D721Med (cell line): ENCODE measurements at regions not wholly inside any gene's neighbourhood (a gene's known extent, or its start where the extent isn't known, plus 50 kb on each side); places are given as distances from the start of the nearest gene placed in this dataset.
"Not testable (repeated sequence)": the region's sequence is repeated elsewhere in the genome, so short reads cannot be mapped to it uniquely, and the experiment has no call there.

Experiments
- DNase-seq: peaks from one replicate; pipeline ENCODE4 v3.0.0; 2011; ENCODE audit warnings: low spot score; ENCODE audit not compliant: insufficient read length
- FAIRE-seq: peaks from 2 replicates; lab custom pipeline; 2011; peaks lifted over from hg19 to GRCh38; lab: Jason Lieb, UNC
- TF ChIP-seq, protein P1 (sequence below): IDR thresholded peaks from 2 replicates; pipeline ENCODE4 v1.5.1; 2012; ENCODE audit warnings: mild to moderate bottlenecking, control low read depth; ENCODE audit not compliant: insufficient read depth; ENCODE audit errors: missing control alignments

DNA sequence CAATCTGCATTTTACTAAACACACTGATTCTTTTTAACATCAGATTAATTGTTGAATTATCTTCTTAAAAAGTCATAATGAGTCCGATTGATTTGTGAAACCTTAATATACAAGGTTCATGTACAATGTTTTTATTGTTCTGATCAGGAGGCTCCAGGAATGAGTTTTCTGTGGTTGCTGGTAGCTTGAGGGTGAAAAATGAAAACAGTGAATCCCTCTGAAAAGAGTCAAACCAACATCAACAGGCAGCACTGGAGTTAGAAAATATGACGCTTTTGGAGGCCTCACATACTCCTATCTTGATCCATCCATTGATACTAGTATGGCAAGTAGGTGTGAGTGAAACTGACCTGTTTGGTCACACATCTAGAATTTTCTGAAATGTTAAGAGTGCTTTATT, 216.3 kb upstream of the ETAA1 start:
- FAIRE-seq (no peak), DNase-seq (no peak)
- TF ChIP-seq, protein P1, sequence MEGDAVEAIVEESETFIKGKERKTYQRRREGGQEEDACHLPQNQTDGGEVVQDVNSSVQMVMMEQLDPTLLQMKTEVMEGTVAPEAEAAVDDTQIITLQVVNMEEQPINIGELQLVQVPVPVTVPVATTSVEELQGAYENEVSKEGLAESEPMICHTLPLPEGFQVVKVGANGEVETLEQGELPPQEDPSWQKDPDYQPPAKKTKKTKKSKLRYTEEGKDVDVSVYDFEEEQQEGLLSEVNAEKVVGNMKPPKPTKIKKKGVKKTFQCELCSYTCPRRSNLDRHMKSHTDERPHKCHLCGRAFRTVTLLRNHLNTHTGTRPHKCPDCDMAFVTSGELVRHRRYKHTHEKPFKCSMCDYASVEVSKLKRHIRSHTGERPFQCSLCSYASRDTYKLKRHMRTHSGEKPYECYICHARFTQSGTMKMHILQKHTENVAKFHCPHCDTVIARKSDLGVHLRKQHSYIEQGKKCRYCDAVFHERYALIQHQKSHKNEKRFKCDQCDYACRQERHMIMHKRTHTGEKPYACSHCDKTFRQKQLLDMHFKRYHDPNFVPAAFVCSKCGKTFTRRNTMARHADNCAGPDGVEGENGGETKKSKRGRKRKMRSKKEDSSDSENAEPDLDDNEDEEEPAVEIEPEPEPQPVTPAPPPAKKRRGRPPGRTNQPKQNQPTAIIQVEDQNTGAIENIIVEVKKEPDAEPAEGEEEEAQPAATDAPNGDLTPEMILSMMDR = no peak

DNA sequence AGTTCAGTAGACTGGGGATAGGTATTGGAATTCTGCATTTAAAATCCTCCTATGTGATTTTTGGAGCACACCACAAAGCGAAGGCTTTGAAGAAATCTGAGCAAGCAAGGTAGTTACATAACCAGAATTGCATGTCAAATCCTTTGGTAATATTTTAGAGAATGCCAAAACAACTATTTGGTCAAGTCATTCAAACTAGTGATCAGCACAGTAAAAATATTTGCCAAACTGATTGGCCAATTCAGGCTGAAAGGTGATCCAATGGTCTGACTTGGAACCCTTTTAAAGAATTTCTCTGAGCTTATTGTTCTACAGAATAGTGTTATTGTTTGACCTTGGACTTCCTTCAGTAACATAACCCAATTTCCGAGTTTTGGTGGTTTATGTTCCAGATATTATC, 214.2 kb upstream of the ETAA1 start:
- no peak for DNase-seq
- TF ChIP-seq, protein P1 = no peak
- no peak for FAIRE-seq

DNA sequence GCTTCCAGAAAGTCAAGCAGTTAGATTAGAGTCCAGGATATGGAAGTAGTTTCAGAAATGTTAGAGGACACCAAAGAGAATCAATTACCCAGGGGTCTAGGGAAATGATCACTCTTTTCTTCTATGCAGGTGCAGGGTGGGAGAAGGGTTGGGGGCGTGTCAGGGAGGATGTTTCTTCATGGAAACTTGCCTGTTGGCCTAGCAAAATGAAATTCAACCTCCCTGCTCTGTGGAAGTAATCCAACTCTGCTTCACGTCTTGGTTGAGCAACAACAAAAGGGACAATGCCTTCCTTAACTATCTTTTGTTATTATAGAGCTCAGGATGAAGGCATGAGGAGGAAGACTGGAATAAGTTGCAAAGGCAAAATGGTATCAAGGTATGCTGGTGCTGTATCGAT, 210.8 kb upstream of the ETAA1 start:
- FAIRE-seq (no peak), DNase-seq (no peak)

DNA sequence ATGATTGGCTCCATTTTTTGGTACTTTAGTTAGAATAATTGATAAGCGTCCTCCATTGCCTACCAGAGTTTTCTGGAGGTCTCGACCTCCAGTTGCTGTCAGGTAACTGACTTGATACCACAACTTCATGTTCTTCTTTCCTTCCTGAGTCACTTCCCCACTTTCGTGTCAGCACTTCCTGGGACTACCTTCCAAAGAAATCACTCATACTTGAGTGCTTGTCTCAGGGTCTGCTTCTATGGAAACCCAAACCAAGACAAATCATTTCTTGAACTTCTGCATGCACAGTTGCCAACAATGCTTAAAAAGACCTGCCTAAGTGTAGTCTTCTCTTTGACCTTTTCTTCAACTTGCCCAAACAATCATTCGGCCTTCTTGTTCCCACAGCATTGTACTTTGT, 210.3 kb upstream of the ETAA1 start:
- DNase-seq = no peak
- TF ChIP-seq, protein P1 = no peak
- no peak for FAIRE-seq

More for the DNA sequence above, 210.8 kb upstream of the ETAA1 start:
- TF ChIP-seq, protein P1 = no peak

DNA sequence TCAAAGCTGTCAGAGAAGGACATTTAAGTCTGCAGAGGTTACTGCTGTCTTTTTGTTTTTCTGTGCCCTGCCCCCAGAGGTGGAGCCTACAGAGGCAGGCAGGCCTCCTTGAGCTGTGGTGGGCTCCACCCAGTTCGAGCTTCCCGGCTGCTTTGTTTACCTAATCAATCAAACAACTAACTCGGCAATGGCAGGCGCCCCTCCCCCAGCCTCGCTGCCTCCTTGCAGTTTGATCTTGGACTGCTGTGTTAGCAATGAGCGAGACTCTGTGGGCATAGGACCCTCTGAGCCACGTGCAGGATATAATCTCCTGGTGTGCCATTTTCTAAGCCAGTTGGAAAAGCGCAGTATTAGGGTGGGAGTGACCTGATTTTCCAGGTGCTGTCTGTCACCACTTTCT, 201.8 kb upstream of the ETAA1 start:
- FAIRE-seq, DNase-seq: not testable (repeated sequence)

DNA sequence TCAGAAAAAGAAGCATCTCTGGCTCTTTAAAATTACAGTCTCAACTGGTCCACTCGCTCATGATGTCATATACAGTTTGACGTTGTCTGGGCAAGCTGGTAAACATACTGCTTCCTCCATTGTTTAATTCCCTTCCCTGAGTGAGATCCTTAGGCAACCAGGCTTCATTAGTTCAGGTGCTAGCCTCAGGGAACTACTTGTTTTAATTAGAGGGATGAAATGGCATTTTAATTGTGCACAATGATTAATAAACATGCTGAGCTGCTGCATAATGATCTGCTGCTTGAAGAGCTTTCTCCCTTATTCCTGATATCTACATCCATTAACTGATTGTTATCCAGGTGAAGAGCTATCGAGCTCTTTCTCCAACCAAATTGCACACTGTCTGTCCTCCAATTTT, 195.6 kb upstream of the ETAA1 start:
- TF ChIP-seq, protein P1 = no peak
- no peak for DNase-seq
- no peak for FAIRE-seq

DNA sequence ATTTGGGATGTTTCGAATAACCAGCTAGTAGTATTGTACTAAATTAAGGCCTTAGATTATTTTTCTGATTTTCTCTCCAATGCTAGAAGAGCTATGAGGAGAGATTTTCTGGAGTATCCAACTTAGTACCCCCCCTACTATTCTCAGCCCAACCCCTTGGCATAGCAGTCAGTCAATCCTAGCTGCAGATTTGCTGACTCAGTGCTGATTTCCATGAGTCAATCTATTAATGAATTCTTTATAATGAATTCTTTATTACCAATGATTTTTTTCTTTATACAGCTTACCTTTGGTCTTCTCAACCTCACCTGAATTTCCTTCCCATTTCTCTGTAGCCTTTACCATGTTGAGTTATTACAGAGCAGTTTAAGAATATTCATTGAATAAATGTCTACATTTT, 192.8 kb upstream of the ETAA1 start:
- no peak for DNase-seq
- TF ChIP-seq, protein P1 = no peak
- no peak for FAIRE-seq
